Pancreas (tissue), 10 donors: ENCODE measurements at regions not wholly inside any gene's neighbourhood (a gene's known extent, or its start where the extent isn't known, plus 50 kb on each side); places are given as distances from the start of the nearest gene placed in this dataset.
"Not testable (repeated sequence)": the region's sequence is repeated elsewhere in the genome, so short reads cannot be mapped to it uniquely, and the experiment has no call there.

Experiments used
- ATAC-seq, 4 donors: fragments of 200-7000 bp; cut with Tn5 transposase; one replicate each; pipeline versions ENCODE4 v1.8.0 to v1.9.1; 2020; ENCODE audit warnings: mild to moderate bottlenecking in 4 of 4, moderate library complexity in 4 of 4
- DNase-seq, 6 donors: peaks; one replicate each; pipeline ENCODE4 v3.0.0-alpha.2; 2020
- FAIRE-seq: peaks from 2 replicates; lab custom pipeline; 2012; peaks lifted over from hg19 to GRCh38; lab: Jason Lieb, UNC
- H3K27ac ChIP-seq, 4 donors: fragments of 200-600 bp; sonication (generic); 1 replicate in 3 of 4; 2 replicates in 1 of 4; pipeline versions ENCODE4 v1.5.0 to v1.8.0; 2020
- H3K27me3 ChIP-seq, 4 donors: fragments of 200-600 bp; one replicate each; pipeline ENCODE4 v1.8.0; 2021
- H3K36me3 ChIP-seq, 3 donors: fragments of 200-600 bp; sonication (generic) in 1 of 3; one replicate each; pipeline versions ENCODE4 v1.5.0 to v1.8.0; 2020 to 2021
- H3K4me1 ChIP-seq, 3 donors: fragments of 200-600 bp; one replicate each; pipeline ENCODE4 v1.8.0; 2021
- H3K4me3 ChIP-seq, 4 donors: fragments of 200-600 bp; sonication (generic) in 2 of 4; one replicate each; pipeline versions ENCODE4 v1.5.0 to v1.8.0; 2020 to 2021
- H3K9me3 ChIP-seq, 4 donors: fragments of 200-600 bp; one replicate each; pipeline ENCODE4 v1.8.0; 2021
- WGBS, 2 donors: extraction: QIAGEN DNeasy Blood & Tissue Kit; methylation state at CpG; one replicate each; pipeline ENCODE4 v1.1.7; 2013; 5-methylcytosine and 5-hydroxymethylcytosine counted together
- intact Hi-C, 3 donors: fragments of 100-400 bp; cut with DNase I; formaldehyde crosslinking; loops; one replicate each; pipeline versions ENCODE4 v1.11.1 to v1.14.2; 2022
- TF ChIP-seq, protein P1 (sequence below), 4 donors: fragments of 200-600 bp; sonication (generic) in 3 of 4; IDR thresholded peaks; one replicate each; pipeline versions ENCODE4 v1.5.0 to v1.8.0; 2021; ENCODE audit warnings: antibody characterized with exemption in 4 of 4
- donor health status: healthy with polysubstance abuse.
- donor health status: DM: no; HTN: no; CAD: no; lungs with moderate emphysema.
- donor health status: DM: no; HTN: no; CAD: no.
- donor health status: control.
- donor health status: control.
- donor health status: Bipolar disorder and iron deficiency.
- donor health status: DM: yes; HTN: yes; CAD: no.
- donor health status: DM: no; HTN: no; CAD: no.
- donor health status: DM: no; HTN: no; CAD: no.
- donor health status: DM: yes; HTN: yes; CAD: no.

DNA sequence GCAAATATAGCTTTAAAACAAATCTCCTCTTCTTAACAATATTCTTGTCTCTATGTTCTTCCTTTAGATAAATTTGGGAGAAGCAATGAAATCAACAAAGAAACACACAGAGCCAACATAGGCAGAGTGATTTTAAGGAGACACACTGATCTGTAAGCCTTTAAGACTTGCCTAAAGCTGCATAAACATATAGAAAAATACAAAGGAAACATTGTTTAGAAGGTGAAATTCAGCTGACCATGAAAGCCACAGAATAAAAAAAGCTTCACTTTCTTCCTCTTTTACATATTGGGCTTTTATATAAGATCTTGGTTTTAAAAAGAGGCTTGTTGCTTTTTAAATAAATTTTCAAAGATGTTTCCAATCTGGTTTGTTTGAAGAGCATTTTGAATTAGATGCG lies 1277.5 kb downstream of the EFNA5 start:
- ATAC-seq (no peak), DNase-seq (no peak), FAIRE-seq (no peak)
- 94 to 98% methylated on average over 1 of the region's 1 CpG for WGBS, 2 donors
- no peak overlapping the region for H3K4me3 ChIP-seq
- no peaks in the 10 kb centered on the region for H3K9me3 ChIP-seq
- no peaks in the 10 kb centered on the region for H3K36me3 ChIP-seq
- TF ChIP-seq, protein P1, sequence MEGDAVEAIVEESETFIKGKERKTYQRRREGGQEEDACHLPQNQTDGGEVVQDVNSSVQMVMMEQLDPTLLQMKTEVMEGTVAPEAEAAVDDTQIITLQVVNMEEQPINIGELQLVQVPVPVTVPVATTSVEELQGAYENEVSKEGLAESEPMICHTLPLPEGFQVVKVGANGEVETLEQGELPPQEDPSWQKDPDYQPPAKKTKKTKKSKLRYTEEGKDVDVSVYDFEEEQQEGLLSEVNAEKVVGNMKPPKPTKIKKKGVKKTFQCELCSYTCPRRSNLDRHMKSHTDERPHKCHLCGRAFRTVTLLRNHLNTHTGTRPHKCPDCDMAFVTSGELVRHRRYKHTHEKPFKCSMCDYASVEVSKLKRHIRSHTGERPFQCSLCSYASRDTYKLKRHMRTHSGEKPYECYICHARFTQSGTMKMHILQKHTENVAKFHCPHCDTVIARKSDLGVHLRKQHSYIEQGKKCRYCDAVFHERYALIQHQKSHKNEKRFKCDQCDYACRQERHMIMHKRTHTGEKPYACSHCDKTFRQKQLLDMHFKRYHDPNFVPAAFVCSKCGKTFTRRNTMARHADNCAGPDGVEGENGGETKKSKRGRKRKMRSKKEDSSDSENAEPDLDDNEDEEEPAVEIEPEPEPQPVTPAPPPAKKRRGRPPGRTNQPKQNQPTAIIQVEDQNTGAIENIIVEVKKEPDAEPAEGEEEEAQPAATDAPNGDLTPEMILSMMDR (IDR thresholded peaks at IDR 0.05), result no peak
- no peaks in the 10 kb centered on the region for H3K27me3 ChIP-seq
- H3K27ac ChIP-seq, result no peak overlapping the region
- no peaks in the 10 kb centered on the region for H3K4me1 ChIP-seq
- intact Hi-C loops, result no loop called here

DNA sequence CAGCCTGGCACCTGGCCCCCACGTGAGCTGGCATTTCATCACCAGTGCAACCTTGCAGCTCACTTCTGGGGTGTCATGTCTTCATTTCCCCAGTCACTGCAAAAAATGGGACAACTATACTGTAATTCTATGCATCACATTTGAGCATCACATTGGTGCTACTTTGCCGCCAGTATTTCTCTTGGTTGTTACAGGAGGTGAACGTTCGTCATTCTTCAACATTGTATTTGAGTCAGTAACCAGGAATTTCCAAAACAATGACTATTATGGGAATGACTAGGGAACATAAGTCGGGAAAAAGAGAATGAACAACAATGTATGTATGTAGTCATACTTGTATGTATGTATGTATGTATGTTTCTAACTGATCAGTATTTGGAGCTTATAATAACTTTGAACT lies 1278.0 kb downstream of the EFNA5 start:
- FAIRE-seq (no peak), DNase-seq (no peak), ATAC-seq (no peak)
- no peak overlapping the region for H3K27ac ChIP-seq
- no peaks in the 10 kb centered on the region for H3K4me1 ChIP-seq
- H3K27me3 ChIP-seq, result no peaks in the 10 kb centered on the region
- H3K4me3 ChIP-seq, result no peak overlapping the region
- intact Hi-C loops, result no loop called here
- WGBS, 2 donors, result 75 to 81% methylated on average over 5 of the region's 5 CpGs
- TF ChIP-seq, protein P1 (IDR thresholded peaks at IDR 0.05), result no peak
- H3K36me3 ChIP-seq, result no peaks in the 10 kb centered on the region
- H3K9me3 ChIP-seq, result no peaks in the 10 kb centered on the region

DNA sequence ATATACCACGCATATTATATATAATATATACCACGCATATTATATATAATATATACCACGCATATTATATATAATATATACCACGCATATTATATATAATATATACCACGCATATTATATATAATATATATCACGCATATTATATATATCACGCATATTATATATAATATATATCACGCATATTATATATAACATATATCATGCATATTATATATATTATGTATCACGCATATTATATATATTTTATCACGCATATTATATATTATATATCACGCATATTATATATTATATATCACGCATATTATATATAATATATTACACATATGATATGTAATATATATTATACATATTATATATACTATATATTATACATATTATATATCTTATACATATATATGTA lies 1283.0 kb downstream of the EFNA5 start:
- DNase-seq, H3K27ac ChIP-seq, intact Hi-C loops, H3K27me3 ChIP-seq, H3K9me3 ChIP-seq, H3K4me1 ChIP-seq, H3K4me3 ChIP-seq, H3K36me3 ChIP-seq, ATAC-seq, FAIRE-seq: not testable (repeated sequence)
- WGBS, 2 donors, result 88 to 91% methylated on average over 10 of the region's 12 CpGs

DNA sequence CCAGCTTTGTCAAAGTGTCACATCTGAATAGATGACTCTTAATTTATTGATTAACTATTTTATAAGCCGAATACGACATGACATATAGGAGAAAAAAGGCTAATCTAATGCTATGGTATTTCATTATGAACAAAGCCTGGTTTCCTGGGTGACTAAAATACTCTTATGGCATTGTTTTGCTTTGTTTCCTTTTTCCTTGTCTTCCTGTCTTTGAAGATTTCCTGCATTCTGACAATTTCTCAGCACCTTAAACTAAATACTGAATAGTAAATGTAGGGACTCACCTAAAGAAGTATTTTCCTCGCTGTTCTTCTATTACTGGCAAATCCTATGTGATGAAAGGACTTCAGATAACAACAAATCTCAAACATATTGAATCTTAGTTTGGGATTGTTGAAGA lies 1284.5 kb downstream of the EFNA5 start:
- Histone ChIP-seq H3K27me3 (no peaks in the 10 kb centered on the region), H3K36me3 (no peaks in the 10 kb centered on the region), H3K9me3 (no peaks in the 10 kb centered on the region), H3K27ac (no peak overlapping the region), H3K4me1 (no peaks in the 10 kb centered on the region), H3K4me3 (no peak overlapping the region)
- intact Hi-C loops, result no loop called here
- no peak for ATAC-seq
- 78 to 83% methylated on average over 3 of the region's 3 CpGs for WGBS, 2 donors
- DNase-seq, result no peak
- TF ChIP-seq, protein P1 (IDR thresholded peaks at IDR 0.05), result no peak
- FAIRE-seq, result no peak

DNA sequence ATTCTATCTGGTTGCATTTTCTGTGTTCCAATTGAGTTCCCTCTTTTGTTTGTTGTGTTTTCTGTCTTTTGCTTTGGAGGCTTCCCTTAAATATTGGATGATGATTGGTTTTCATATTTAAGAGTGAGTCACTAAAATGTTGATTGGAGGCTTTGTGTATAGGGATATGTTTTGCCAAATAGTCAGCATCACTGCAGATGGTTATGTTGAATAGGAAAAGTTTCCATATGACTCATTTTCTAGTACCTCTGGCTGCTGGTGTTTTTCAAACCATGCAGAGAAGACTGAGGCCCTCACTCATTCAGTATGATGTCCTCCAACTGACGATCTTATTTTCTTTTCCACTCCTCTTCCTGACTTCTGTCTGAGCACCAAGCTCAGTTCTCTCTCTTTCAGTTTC lies 1290.0 kb downstream of the EFNA5 start:
- no peak overlapping the region for H3K4me3 ChIP-seq
- no peak for ATAC-seq
- TF ChIP-seq, protein P1 (IDR thresholded peaks at IDR 0.05), result no peak
- H3K36me3 ChIP-seq, result no peaks in the 10 kb centered on the region
- 60 to 75% methylated on average over 1 of the region's 1 CpG for WGBS, 2 donors
- H3K9me3 ChIP-seq, result no peaks in the 10 kb centered on the region
- intact Hi-C loops, result no loop called here
- no peak for FAIRE-seq
- H3K27me3 ChIP-seq, result no peaks in the 10 kb centered on the region
- DNase-seq, result no peak
- H3K27ac ChIP-seq, result no peak overlapping the region
- H3K4me1 ChIP-seq, result no peaks in the 10 kb centered on the region

DNA sequence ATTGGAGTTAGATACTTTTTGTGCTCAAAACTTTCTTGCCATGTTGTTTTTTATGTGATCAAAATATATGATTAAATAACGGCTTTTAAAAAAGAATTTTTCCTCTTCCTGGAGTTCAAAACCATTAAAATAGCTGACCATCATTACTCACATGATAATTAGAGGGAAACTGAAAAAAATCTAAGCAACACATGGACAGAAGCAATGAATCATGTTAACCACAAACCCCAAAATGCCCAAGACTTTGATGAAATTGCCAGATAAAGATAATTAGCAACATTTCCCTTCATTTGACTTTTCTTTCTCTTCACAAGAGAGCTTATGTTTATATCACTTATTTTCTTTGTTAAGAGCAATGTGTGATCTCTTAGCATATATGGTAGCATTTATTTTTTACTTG lies 1294.2 kb downstream of the EFNA5 start:
- FAIRE-seq (no peak), ATAC-seq (no peak), DNase-seq (no peak)
- no peaks in the 10 kb centered on the region for H3K4me1 ChIP-seq
- no peaks in the 10 kb centered on the region for H3K27me3 ChIP-seq
- TF ChIP-seq, protein P1 (IDR thresholded peaks at IDR 0.05), result no peak
- no peaks in the 10 kb centered on the region for H3K9me3 ChIP-seq
- WGBS, 2 donors, result 26 to 49% methylated on average over 1 of the region's 1 CpG
- no peaks in the 10 kb centered on the region for H3K36me3 ChIP-seq
- no peak overlapping the region for H3K4me3 ChIP-seq
- intact Hi-C loops, result no loop called here
- no peak overlapping the region for H3K27ac ChIP-seq
